ENCODE measurements at regions not wholly inside any gene's neighbourhood (a gene's known extent, or its start where the extent isn't known, plus 50 kb on each side); places are given as distances from the start of the nearest gene placed in this dataset.

- no peak for DNase-seq (ENCODE audit: low read depth)
- H3K27ac ChIP-seq (ENCODE audit: low read depth, low read length) = no peak overlapping the region
- Mint-ChIP-seq H3K4me3 (ENCODE audit: unreplicated experiment) (no peak overlapping the region), H3K27ac (ENCODE audit: unreplicated experiment) (no peak overlapping the region), H3K27me3 (ENCODE audit: low read depth, unreplicated experiment) (peaks cover 5% of the 10 kb centered on the region), H3K9me3 (ENCODE audit: unreplicated experiment) (no peaks in the 10 kb centered on the region), H3K4me1 (ENCODE audit: low read depth, unreplicated experiment) (peaks cover under 1% of the 10 kb centered on the region), H3K36me3 (ENCODE audit: low read depth, unreplicated experiment) (no peaks in the 10 kb centered on the region)
- H3K9ac ChIP-seq (ENCODE audit: low read length) = no peak overlapping the region
- H3K79me2 ChIP-seq (ENCODE audit: insufficient read depth, low read length) = no peaks in the 10 kb centered on the region
- no peak overlapping the region for H3K4me2 ChIP-seq (ENCODE audit: low read length)
- FAIRE-seq = no peak
- H3K27me3 ChIP-seq (ENCODE audit: insufficient read depth, low read length) = no peaks in the 10 kb centered on the region
- no peaks in the 10 kb centered on the region for H4K20me1 ChIP-seq (ENCODE audit: insufficient read depth, low read length)
- H3K36me3 ChIP-seq (ENCODE audit: insufficient read depth, low read length) = no peaks in the 10 kb centered on the region
- no peak for TF ChIP-seq CTCF (IDR thresholded peaks at IDR 0.05; ENCODE audit: insufficient read depth, low read depth, low read length)
- TF ChIP-seq EZH2 (IDR thresholded peaks at IDR 0.05; ENCODE audit: insufficient read depth, low read length) = no peak
- no peaks in the 10 kb centered on the region for H3K4me1 ChIP-seq (ENCODE audit: insufficient read depth, low read length)
- H2AFZ ChIP-seq (ENCODE audit: low read depth, low read length) = no peak overlapping the region
- no peak overlapping the region for H3K4me3 ChIP-seq (ENCODE audit: insufficient read depth, low read depth, low read length)
- H3K9me3 ChIP-seq (ENCODE audit: insufficient read depth, low read depth, low read length) = no peaks in the 10 kb centered on the region
Observed at GRCh38 chr7:46942574-46942973, 639.3 kb downstream of the TNS3 start.

DNA sequence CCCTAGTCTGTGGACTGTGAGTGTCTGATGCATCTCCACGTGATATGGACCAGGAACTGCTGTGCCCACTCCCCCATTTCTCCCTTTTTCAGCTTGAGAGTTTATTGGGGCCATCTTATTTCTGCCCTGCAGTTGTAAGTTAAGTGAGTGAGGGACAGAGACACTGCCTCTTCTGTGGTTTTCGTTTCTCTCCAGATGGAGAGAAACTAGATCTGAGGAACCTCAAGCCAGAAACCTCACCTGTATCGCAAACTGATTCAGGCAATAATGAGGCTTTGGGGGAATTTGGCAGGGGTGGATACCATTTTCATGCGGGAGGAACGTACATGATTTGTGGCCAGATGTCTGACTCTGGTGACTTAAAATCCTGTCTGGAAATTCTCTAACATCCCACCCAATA is 641.7 kb downstream of the TNS3 start:
- H3K36me3 Mint-ChIP-seq (ENCODE audit: low read depth, unreplicated experiment) = no peaks in the 10 kb centered on the region
- H3K9ac ChIP-seq (ENCODE audit: low read length) = no peak overlapping the region
- H3K9me3 ChIP-seq (ENCODE audit: insufficient read depth, low read depth, low read length) = no peaks in the 10 kb centered on the region
- H3K27ac Mint-ChIP-seq (ENCODE audit: unreplicated experiment) = no peak overlapping the region
- H2AFZ ChIP-seq (ENCODE audit: low read depth, low read length) = no peak overlapping the region
- H3K4me2 ChIP-seq (ENCODE audit: low read length) = no peak overlapping the region
- no peak overlapping the region for H3K4me3 ChIP-seq (ENCODE audit: insufficient read depth, low read depth, low read length)
- peaks cover 5% of the 10 kb centered on the region for H3K27me3 Mint-ChIP-seq (ENCODE audit: low read depth, unreplicated experiment)
- no peak overlapping the region for H3K27ac ChIP-seq (ENCODE audit: low read depth, low read length)
- peaks cover 2% of the 10 kb centered on the region for H3K9me3 Mint-ChIP-seq (ENCODE audit: unreplicated experiment)
- H3K36me3 ChIP-seq (ENCODE audit: insufficient read depth, low read length) = no peaks in the 10 kb centered on the region
- DNase-seq (ENCODE audit: low read depth) = no peak
- H3K27me3 ChIP-seq (ENCODE audit: insufficient read depth, low read length) = no peaks in the 10 kb centered on the region
- H4K20me1 ChIP-seq (ENCODE audit: insufficient read depth, low read length) = no peaks in the 10 kb centered on the region
- H3K4me1 Mint-ChIP-seq (ENCODE audit: low read depth, unreplicated experiment) = no peaks in the 10 kb centered on the region
- TF ChIP-seq CTCF (IDR thresholded peaks at IDR 0.05; ENCODE audit: insufficient read depth, low read depth, low read length) = no peak
- no peak for FAIRE-seq
- no peak overlapping the region for H3K4me3 Mint-ChIP-seq (ENCODE audit: unreplicated experiment)
- no peaks in the 10 kb centered on the region for H3K79me2 ChIP-seq (ENCODE audit: insufficient read depth, low read length)
- no peaks in the 10 kb centered on the region for H3K4me1 ChIP-seq (ENCODE audit: insufficient read depth, low read length)

DNA sequence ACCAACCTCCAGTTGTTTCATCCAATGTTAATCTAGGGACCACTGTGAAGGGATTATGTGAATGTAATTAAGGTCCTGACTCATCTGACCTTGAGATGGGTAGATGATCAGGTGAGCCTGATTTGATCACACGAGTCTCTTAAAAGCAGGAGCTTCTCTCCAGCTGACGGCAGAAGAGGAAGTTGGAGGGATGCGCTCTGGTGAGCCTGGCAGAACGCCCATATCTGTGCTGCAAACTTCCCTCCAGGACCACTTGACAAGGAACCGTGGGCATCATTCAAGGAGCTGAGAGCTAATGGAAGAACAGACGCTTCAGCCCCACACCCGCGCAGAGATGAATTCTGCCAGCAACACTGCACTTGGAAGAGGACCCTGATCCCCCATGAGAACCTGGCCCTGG is 642.4 kb downstream of the TNS3 start:
- Histone ChIP-seq H3K27me3 (ENCODE audit: insufficient read depth, low read length) (no peaks in the 10 kb centered on the region), H3K27ac (ENCODE audit: low read depth, low read length) (no peak overlapping the region), H3K4me3 (ENCODE audit: insufficient read depth, low read depth, low read length) (no peak overlapping the region), H3K36me3 (ENCODE audit: insufficient read depth, low read length) (no peaks in the 10 kb centered on the region), H3K4me1 (ENCODE audit: insufficient read depth, low read length) (no peaks in the 10 kb centered on the region), H3K9me3 (ENCODE audit: insufficient read depth, low read depth, low read length) (no peaks in the 10 kb centered on the region), H3K9ac (ENCODE audit: low read length) (no peak overlapping the region), H3K4me2 (ENCODE audit: low read length) (no peak overlapping the region), H3K79me2 (ENCODE audit: insufficient read depth, low read length) (no peaks in the 10 kb centered on the region), H4K20me1 (ENCODE audit: insufficient read depth, low read length) (no peaks in the 10 kb centered on the region), H2AFZ (ENCODE audit: low read depth, low read length) (no peak overlapping the region)
- Mint-ChIP-seq H3K4me1 (ENCODE audit: low read depth, unreplicated experiment) (no peaks in the 10 kb centered on the region), H3K9me3 (ENCODE audit: unreplicated experiment) (peaks cover 2% of the 10 kb centered on the region), H3K27ac (ENCODE audit: unreplicated experiment) (no peak overlapping the region), H3K4me3 (ENCODE audit: unreplicated experiment) (no peak overlapping the region), H3K27me3 (ENCODE audit: low read depth, unreplicated experiment) (peaks cover 5% of the 10 kb centered on the region), H3K36me3 (ENCODE audit: low read depth, unreplicated experiment) (no peaks in the 10 kb centered on the region)
- no peak for FAIRE-seq
- no peak for TF ChIP-seq CTCF (IDR thresholded peaks at IDR 0.05; ENCODE audit: insufficient read depth, low read depth, low read length)
- TF ChIP-seq EZH2 (IDR thresholded peaks at IDR 0.05; ENCODE audit: insufficient read depth, low read length) = no peak
- no peak for DNase-seq (ENCODE audit: low read depth)
